GM19452 (cell line): ENCODE measurements at regions not wholly inside any gene's neighbourhood (a gene's known extent, or its start where the extent isn't known, plus 50 kb on each side); places are given as distances from the start of the nearest gene placed in this dataset.
"Not testable (repeated sequence)": the region's sequence is repeated elsewhere in the genome, so short reads cannot be mapped to it uniquely, and the experiment has no call there.

Experiments used
- ATAC-seq: cut with Tn5 transposase; IDR thresholded peaks from one replicate; pipeline ENCODE4 v1.9.1; 2021; ENCODE audit not compliant: unreplicated experiment

- ATAC-seq: no peak
Observed at GRCh38 chr5:62143268-62144229, 162.5 kb upstream of the KIF2A start.

- ATAC-seq: no peak
Observed at GRCh38 chr5:62144401-62145022, 161.5 kb upstream of the KIF2A start.

GRCh38 chr5:62149879-62150278, 156.1 kb upstream of the KIF2A start:
- no peak for ATAC-seq

GRCh38 chr5:62152394-62153087, 153.5 kb upstream of the KIF2A start:
- ATAC-seq: no peak

GRCh38 chr5:62154758-62155157, 151.2 kb upstream of the KIF2A start:
- ATAC-seq: no peak

GRCh38 chr5:62155988-62156387, 150.0 kb upstream of the KIF2A start:
- no peak for ATAC-seq

- no peak for ATAC-seq
Observed at GRCh38 chr5:62167561-62168057, 138.4 kb upstream of the KIF2A start.

GRCh38 chr5:62168506-62169281, 137.3 kb upstream of the KIF2A start:
- no peak for ATAC-seq

- ATAC-seq: no peak
Observed at GRCh38 chr5:62178258-62178657, 127.7 kb upstream of the KIF2A start.

- no peak for ATAC-seq
Observed at GRCh38 chr5:62182802-62183201, 123.2 kb upstream of the KIF2A start.

- no peak for ATAC-seq
Observed at GRCh38 chr5:62183727-62184126, 122.3 kb upstream of the KIF2A start.

- no peak for ATAC-seq
Observed at GRCh38 chr5:62184444-62184843, 121.6 kb upstream of the KIF2A start.

- ATAC-seq: no peak
Observed at GRCh38 chr5:62190173-62190572, 115.8 kb upstream of the KIF2A start.

GRCh38 chr5:62190931-62191330, 115.1 kb upstream of the KIF2A start:
- no peak for ATAC-seq

- ATAC-seq: no peak
Observed at GRCh38 chr5:62192958-62193357, 113.0 kb upstream of the KIF2A start.

GRCh38 chr5:62196532-62196931, 109.5 kb upstream of the KIF2A start:
- not testable (repeated sequence) for ATAC-seq

- no peak for ATAC-seq
Observed at GRCh38 chr5:62197697-62198096, 108.3 kb upstream of the KIF2A start.

GRCh38 chr5:62198421-62198820, 107.6 kb upstream of the KIF2A start:
- no peak for ATAC-seq

GRCh38 chr5:62199792-62200716, 106.0 kb upstream of the KIF2A start:
- no peak for ATAC-seq
